WERI-Rb-1 (cell line): ENCODE measurements at regions not wholly inside any gene's neighbourhood (a gene's known extent, or its start where the extent isn't known, plus 50 kb on each side); places are given as distances from the start of the nearest gene placed in this dataset.

Experiments
- DNase-seq: peaks from one replicate; pipeline ENCODE4 v3.0.0-alpha.2; 2020
- H3K27ac ChIP-seq: fragments of 250-450 bp; sonication (Bioruptor Pico); 2 replicates; pipeline ENCODE4 v1.5.1; 2020; ENCODE audit warnings: mild to moderate bottlenecking, moderate library complexity
- H3K27me3 ChIP-seq: fragments of 250-450 bp; sonication (Bioruptor Pico); 2 replicates; pipeline ENCODE4 v1.5.1; 2021; ENCODE audit warnings: mild to moderate bottlenecking, low read depth, moderate library complexity; ENCODE audit not compliant: insufficient read depth, severe bottlenecking
- H3K36me3 ChIP-seq: fragments of 250-450 bp; sonication (Bioruptor Pico); 2 replicates; pipeline ENCODE4 v1.5.1; 2020; ENCODE audit warnings: mild to moderate bottlenecking, moderate library complexity
- H3K4me3 ChIP-seq: 2 replicates; pipeline ENCODE4 v1.5.1; 2011; ENCODE audit warnings: low read depth, mild to moderate bottlenecking, control low read depth, low read length
- H3K9me3 ChIP-seq: fragments of 250-450 bp; sonication (Bioruptor Pico); 2 replicates; pipeline ENCODE4 v1.5.1; 2021; ENCODE audit warnings: mild to moderate bottlenecking, moderate library complexity; ENCODE audit not compliant: severe bottlenecking
- TF ChIP-seq, protein P1 (sequence below): IDR thresholded peaks from 2 replicates; pipeline ENCODE4 v1.5.1; 2011; ENCODE audit warnings: low read depth, mild to moderate bottlenecking, control low read depth, inconsistent platforms, low read length

DNA sequence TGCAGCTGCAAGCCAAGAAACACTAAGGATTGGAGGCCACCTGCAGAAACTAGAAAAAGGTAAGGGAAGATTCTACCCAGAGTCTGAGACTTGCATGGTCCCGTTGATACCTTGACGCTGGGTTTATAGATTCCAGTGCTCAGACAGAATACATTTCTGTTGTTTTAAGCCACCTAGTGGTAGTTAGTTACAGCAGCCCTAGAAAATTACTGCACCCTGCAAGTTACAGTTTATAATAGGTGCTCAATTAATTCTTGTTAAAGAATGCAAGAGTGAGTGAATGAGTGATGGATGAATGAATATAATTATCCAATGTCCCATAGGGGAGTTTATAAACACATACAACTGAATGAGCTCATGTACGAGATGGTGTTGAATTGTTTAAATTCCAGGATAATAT lies 453.1 kb upstream of the SLC35B3 start:
- Histone ChIP-seq H3K27me3 (no peaks in the 10 kb centered on the region), H3K36me3 (no peaks in the 10 kb centered on the region), H3K4me3 (no peak overlapping the region), H3K9me3 (no peaks in the 10 kb centered on the region), H3K27ac (no peak overlapping the region)
- no peak for DNase-seq
- TF ChIP-seq, protein P1, sequence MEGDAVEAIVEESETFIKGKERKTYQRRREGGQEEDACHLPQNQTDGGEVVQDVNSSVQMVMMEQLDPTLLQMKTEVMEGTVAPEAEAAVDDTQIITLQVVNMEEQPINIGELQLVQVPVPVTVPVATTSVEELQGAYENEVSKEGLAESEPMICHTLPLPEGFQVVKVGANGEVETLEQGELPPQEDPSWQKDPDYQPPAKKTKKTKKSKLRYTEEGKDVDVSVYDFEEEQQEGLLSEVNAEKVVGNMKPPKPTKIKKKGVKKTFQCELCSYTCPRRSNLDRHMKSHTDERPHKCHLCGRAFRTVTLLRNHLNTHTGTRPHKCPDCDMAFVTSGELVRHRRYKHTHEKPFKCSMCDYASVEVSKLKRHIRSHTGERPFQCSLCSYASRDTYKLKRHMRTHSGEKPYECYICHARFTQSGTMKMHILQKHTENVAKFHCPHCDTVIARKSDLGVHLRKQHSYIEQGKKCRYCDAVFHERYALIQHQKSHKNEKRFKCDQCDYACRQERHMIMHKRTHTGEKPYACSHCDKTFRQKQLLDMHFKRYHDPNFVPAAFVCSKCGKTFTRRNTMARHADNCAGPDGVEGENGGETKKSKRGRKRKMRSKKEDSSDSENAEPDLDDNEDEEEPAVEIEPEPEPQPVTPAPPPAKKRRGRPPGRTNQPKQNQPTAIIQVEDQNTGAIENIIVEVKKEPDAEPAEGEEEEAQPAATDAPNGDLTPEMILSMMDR = peak; percentile 24; the same call in 1 of the 2 replicates

DNA sequence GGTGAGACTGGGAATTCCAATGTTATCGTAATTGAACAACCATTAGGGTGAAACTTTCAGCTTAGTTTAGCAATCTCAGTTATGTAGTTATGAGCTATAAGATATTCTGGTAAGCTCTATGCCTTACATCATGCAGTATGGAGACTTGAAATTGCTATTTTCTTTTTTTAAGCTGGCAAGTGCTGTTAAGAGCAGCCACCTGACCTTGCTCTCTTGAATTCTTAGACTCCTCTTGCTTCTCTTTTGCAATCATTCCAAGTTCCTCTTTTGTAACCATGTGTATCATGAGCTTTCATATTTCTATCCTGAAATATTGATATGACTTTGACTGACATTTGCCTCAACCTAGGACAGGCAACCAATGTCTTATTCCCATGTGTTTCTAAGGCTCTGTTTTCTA lies 446.3 kb upstream of the SLC35B3 start:
- Histone ChIP-seq H3K27me3 (peaks cover 2% of the 10 kb centered on the region), H3K27ac (no peak overlapping the region), H3K36me3 (no peaks in the 10 kb centered on the region), H3K9me3 (no peaks in the 10 kb centered on the region), H3K4me3 (no peak overlapping the region)
- TF ChIP-seq, protein P1 = no peak
- DNase-seq = no peak

DNA sequence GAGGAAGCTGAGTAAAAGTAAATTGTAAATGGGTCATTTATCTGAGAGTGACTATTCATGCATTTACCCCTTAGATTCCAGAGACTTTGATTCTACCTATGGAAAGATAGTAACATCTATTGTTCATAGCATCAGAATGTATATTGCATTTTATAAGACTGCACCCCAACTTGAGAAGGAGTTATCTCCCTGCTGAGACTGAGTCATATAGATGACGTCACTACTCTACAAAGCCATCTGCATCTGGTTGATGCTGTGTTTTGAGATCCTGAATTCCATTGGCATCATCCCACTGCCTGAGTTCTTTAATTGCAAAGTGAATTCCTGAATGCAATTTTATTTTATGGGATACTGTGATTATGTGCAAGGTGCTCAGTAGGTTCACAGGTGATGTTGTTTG lies 444.0 kb upstream of the SLC35B3 start:
- no peaks in the 10 kb centered on the region for H3K9me3 ChIP-seq
- TF ChIP-seq, protein P1 = no peak
- no peak overlapping the region for H3K27ac ChIP-seq
- H3K36me3 ChIP-seq = no peaks in the 10 kb centered on the region
- H3K27me3 ChIP-seq = peaks cover 2% of the 10 kb centered on the region
- no peak for DNase-seq
- H3K4me3 ChIP-seq = no peak overlapping the region

DNA sequence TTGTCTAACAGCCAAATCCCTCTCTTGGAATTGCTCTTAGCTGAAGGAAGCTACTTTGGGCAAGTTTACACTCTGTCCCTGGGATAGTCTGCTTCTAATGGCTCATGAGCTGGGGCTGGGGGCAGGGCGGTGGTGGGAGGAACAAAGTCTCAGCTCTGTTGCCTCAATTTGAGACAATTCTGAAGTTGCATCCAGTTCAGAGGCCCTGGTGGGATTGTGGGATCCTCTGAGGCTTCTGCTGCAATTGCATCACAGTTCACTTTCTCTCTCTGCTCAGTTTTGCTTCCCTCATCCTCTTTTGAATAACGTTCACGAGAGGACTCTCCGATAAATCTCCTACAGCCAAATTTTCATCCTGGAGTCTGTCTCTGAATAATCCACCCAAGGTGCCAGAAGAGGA lies 440.6 kb upstream of the SLC35B3 start:
- Histone ChIP-seq H3K27ac (no peak overlapping the region), H3K9me3 (no peaks in the 10 kb centered on the region), H3K36me3 (no peaks in the 10 kb centered on the region), H3K4me3 (no peak overlapping the region), H3K27me3 (no peaks in the 10 kb centered on the region)
- TF ChIP-seq, protein P1 = no peak
- no peak for DNase-seq

DNA sequence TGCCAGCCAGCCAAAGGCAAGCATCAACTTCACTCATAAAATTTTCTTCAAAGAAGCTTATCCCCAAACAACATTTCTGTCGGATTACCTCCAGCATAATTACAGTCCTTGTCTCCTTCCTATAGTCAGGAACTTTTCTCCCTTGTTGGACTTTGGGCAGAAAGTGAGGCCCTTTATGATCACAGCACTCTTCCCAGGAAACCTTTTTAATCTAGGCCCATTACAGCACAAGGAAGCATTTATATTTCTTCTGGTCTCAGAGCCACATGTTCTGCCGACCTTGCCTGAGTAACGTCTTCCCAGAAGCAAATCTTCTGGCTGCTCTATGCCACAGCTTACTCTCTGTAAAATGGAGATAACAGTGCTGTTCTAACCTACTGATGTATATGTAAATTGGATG lies 437.2 kb upstream of the SLC35B3 start:
- Histone ChIP-seq H3K36me3 (no peaks in the 10 kb centered on the region), H3K27ac (no peak overlapping the region), H3K4me3 (no peak overlapping the region), H3K9me3 (no peaks in the 10 kb centered on the region), H3K27me3 (no peaks in the 10 kb centered on the region)
- no peak for DNase-seq
- TF ChIP-seq, protein P1 = no peak

DNA sequence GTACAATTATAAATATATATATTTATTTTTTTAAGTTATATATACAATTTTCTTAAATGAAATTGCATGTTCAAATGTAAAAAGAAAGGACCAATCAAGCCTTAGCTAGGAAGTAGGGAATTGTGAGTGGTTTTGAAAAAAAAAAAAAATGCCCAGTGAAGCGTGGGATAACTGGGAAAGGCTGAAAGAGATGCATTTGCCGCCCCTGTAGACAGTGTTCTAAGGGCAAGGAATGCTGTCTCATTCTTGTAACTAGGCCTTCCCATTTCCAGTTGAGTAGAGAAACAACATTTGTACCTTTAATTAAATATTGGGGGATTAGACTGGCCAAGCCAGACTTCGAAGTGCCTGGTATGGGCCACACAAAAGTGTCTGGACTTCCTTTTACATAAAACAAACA lies 430.1 kb upstream of the SLC35B3 start:
- TF ChIP-seq, protein P1 = no peak
- Histone ChIP-seq H3K36me3 (no peaks in the 10 kb centered on the region), H3K9me3 (no peaks in the 10 kb centered on the region), H3K27ac (no peak overlapping the region), H3K4me3 (no peak overlapping the region), H3K27me3 (no peaks in the 10 kb centered on the region)
- DNase-seq = no peak
